Mucosa of descending colon (tissue), 3 donors: ENCODE measurements at regions not wholly inside any gene's neighbourhood (a gene's known extent, or its start where the extent isn't known, plus 50 kb on each side); places are given as distances from the start of the nearest gene placed in this dataset.

ENCODE experiments used
- ATAC-seq: fragments of 200-7000 bp; cut with Tn5 transposase; one replicate; pipeline ENCODE4 v1.9.1; 2020; ENCODE audit warnings: mild to moderate bottlenecking, moderate library complexity
- DNase-seq, 3 donors: peaks; one replicate each; pipeline ENCODE4 v3.0.0-alpha.2; 2020
- H3K36me3 ChIP-seq: fragments of 200-600 bp; one replicate; pipeline ENCODE4 v1.8.0; 2021; ENCODE audit warnings: low read depth, mild to moderate bottlenecking
- H3K4me1 ChIP-seq: fragments of 200-600 bp; one replicate; pipeline ENCODE4 v1.8.0; 2021; ENCODE audit warnings: low read depth, mild to moderate bottlenecking
- H3K4me3 ChIP-seq: fragments of 200-600 bp; one replicate; pipeline ENCODE4 v1.8.0; 2021; ENCODE audit warnings: mild to moderate bottlenecking
- H3K9me3 ChIP-seq: fragments of 200-600 bp; one replicate; pipeline ENCODE4 v1.8.0; 2021; ENCODE audit warnings: mild to moderate bottlenecking
- intact Hi-C, 2 donors: fragments of 100-400 bp; cut with DNase I in 1 of 2; cut with micrococcal nuclease in 1 of 2; formaldehyde crosslinking; loops; one replicate each; pipeline versions ENCODE4 v1.11.0 to v1.11.1; 2022; cut with DNase I, micrococcal nuclease
- TF ChIP-seq, protein P1 (sequence below): fragments of 200-600 bp; IDR thresholded peaks from one replicate; pipeline ENCODE4 v1.8.0; 2022; ENCODE audit warnings: antibody characterized with exemption, mild to moderate bottlenecking
- donor health status: DM: no; HTN: no; CAD: no; lungs with moderate emphysema.
- donor health status: DM: no; HTN: no; CAD: no.
- donor health status: DM: no; HTN: yes; CAD: no.

DNA sequence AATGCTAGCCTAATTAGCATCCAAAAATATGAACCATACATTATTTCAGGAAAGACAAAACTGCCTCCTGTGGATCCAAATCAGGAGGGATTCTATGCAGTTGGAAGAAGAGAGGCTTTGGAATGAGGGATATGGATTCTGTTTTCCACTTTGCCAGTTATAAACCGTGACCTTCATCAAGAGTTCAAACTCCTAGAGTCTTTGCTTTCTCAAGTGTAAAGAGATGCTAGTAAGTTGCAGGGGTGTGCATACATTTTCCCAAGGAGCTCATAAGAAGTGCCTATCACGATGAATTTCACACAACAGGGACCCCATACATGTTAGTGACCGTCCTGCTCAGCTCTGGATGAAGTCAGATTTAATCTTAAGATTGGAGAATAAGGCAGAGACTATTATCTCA is 542.5 kb downstream of the SOX11 start:
- no peak for ATAC-seq
- intact Hi-C loops = no loop called here
- H3K4me3 ChIP-seq = no peak overlapping the region
- TF ChIP-seq, protein P1, sequence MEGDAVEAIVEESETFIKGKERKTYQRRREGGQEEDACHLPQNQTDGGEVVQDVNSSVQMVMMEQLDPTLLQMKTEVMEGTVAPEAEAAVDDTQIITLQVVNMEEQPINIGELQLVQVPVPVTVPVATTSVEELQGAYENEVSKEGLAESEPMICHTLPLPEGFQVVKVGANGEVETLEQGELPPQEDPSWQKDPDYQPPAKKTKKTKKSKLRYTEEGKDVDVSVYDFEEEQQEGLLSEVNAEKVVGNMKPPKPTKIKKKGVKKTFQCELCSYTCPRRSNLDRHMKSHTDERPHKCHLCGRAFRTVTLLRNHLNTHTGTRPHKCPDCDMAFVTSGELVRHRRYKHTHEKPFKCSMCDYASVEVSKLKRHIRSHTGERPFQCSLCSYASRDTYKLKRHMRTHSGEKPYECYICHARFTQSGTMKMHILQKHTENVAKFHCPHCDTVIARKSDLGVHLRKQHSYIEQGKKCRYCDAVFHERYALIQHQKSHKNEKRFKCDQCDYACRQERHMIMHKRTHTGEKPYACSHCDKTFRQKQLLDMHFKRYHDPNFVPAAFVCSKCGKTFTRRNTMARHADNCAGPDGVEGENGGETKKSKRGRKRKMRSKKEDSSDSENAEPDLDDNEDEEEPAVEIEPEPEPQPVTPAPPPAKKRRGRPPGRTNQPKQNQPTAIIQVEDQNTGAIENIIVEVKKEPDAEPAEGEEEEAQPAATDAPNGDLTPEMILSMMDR = no peak
- no peaks in the 10 kb centered on the region for H3K4me1 ChIP-seq
- H3K9me3 ChIP-seq = no peaks in the 10 kb centered on the region
- H3K36me3 ChIP-seq = no peaks in the 10 kb centered on the region
- DNase-seq = no peak

DNA sequence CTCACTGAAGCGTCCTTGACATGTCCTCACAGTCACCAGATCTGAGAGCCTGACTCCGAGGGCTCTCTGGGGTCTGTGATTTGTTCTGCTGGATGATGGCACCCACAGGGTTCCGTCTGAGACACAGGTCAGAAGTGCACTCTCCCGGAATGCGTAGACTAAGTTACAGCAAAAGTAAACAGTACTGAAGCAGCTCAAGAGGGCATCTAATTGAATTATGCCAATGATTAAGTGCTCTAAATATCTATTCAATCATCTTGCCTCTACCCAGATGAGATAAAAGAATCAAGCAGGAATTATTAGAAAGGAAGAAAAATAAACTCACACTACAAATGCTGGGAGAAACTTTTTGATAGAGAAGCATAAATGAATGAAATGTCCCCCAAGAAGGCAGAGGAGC is 544.1 kb downstream of the SOX11 start:
- DNase-seq (no peak), ATAC-seq (no peak)
- TF ChIP-seq, protein P1 = no peak
- Histone ChIP-seq H3K36me3 (no peaks in the 10 kb centered on the region), H3K4me1 (no peaks in the 10 kb centered on the region), H3K9me3 (no peaks in the 10 kb centered on the region), H3K4me3 (no peak overlapping the region)
- intact Hi-C loops = no loop called here

DNA sequence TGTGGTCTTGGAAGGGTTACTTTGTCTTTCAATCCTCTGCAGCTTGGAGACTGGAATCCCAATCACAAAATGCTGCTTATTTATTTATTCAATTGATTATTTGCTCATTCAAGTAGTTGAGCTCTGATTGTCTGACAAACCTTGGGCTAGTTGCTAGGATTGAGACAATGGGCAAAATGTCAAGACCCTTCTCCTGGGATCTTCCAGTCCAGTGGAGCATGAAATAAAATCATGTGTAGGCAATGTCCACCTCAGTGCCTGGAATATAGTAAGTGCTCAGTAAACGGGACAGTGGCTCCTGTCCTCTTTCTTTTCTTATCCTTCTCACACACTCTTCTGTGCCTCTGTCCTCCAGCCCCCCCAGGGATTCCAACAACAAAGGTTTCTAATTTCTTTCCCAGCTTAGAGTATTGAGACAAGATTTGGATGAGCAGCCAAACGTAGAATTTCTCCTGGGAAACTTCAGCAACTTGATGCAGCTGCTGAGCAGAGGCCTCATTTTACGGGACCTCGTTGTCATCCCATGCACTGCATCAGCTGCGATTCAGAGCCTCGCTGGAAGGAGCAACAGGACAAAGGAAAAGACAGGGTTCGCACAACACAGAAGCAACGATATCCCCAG is 545.0 kb downstream of the SOX11 start:
- no peaks in the 10 kb centered on the region for H3K4me1 ChIP-seq
- DNase-seq (no peak), ATAC-seq (no peak)
- TF ChIP-seq, protein P1 = no peak
- H3K9me3 ChIP-seq = no peaks in the 10 kb centered on the region
- H3K4me3 ChIP-seq = no peak overlapping the region
- intact Hi-C loops = no loop called here
- no peaks in the 10 kb centered on the region for H3K36me3 ChIP-seq

DNA sequence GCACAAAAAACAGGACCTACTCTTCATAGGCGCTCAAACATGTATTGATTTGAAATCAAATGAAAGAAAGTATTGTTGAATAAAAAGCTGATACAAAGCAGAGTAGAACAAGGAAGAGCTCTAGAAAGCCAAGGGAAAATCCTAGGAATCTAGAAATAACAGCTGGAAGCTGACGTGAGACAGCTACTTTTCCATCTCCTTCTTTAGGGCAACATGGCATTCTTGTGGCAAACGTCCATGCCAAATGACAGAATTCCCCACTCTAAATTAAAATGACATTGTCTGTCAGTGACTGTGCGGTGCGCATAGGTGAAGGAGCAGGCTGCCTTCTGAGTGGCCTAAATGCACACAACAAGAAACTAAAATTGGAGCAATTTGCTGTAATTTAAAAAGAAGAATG is 557.4 kb downstream of the SOX11 start:
- Histone ChIP-seq H3K9me3 (no peaks in the 10 kb centered on the region), H3K4me1 (no peaks in the 10 kb centered on the region), H3K36me3 (no peaks in the 10 kb centered on the region), H3K4me3 (no peak overlapping the region)
- DNase-seq (no peak), ATAC-seq (no peak)
- intact Hi-C loops = no loop called here
- TF ChIP-seq, protein P1 = no peak

DNA sequence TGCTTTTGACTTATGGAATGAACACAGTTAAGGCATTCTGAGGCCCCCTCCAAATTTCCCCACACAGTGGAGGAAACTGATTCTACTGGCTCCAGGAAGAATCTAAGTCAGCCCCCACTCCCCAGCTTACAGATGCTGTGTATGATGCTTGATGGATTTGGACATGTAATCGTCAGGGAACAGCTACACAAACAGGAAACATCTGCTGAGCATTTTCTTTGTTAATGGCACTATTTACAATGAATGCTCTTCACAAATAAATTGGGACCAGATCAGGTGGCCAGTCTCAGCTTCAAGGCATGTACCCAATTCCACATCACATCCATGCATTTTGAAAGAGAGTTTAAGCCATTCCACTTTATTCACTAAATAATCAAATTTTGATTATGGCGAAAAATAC is 562.3 kb downstream of the SOX11 start:
- H3K9me3 ChIP-seq = no peaks in the 10 kb centered on the region
- TF ChIP-seq, protein P1 = no peak
- ATAC-seq (no peak), DNase-seq (no peak)
- no peak overlapping the region for H3K4me3 ChIP-seq
- no peaks in the 10 kb centered on the region for H3K36me3 ChIP-seq
- intact Hi-C loops = no loop called here
- no peaks in the 10 kb centered on the region for H3K4me1 ChIP-seq

DNA sequence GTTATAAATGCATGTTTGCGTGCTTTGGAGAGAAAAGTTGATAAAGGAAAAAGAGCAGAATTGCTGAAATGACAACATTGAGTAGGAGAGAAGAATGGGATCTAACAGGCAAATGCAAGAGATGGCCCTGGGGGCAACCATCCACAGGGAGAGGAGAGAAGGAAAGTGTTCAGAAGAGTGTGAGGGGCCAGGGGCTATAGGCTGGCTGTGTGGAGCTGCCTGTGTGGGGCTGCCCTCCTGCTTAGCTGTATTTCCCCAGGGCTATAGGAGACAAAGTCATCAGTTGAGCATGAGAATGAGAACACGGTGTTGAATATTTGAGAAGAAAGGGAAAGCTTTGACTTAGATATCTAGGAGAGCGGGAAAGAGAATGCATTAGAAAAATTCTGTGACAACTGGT is 572.0 kb downstream of the SOX11 start:
- Histone ChIP-seq H3K4me3 (no peak overlapping the region), H3K4me1 (no peaks in the 10 kb centered on the region), H3K9me3 (no peaks in the 10 kb centered on the region), H3K36me3 (no peaks in the 10 kb centered on the region)
- intact Hi-C loops = no loop called here
- no peak for DNase-seq
- ATAC-seq = no peak
- TF ChIP-seq, protein P1 = no peak
